ENCODE measurements at regions not wholly inside any gene's neighbourhood (a gene's known extent, or its start where the extent isn't known, plus 50 kb on each side); places are given as distances from the start of the nearest gene placed in this dataset.

GRCh38 chr15:52879904-52880303 lies 89.8 kb upstream of the ONECUT1 start:
- TF ChIP-seq EP300 (IDR thresholded peaks at IDR 0.05) (no peak), CTCF (IDR thresholded peaks at IDR 0.05) (no peak)
